ENCODE measurements at regions not wholly inside any gene's neighbourhood (a gene's known extent, or its start where the extent isn't known, plus 50 kb on each side); places are given as distances from the start of the nearest gene placed in this dataset.

DNA sequence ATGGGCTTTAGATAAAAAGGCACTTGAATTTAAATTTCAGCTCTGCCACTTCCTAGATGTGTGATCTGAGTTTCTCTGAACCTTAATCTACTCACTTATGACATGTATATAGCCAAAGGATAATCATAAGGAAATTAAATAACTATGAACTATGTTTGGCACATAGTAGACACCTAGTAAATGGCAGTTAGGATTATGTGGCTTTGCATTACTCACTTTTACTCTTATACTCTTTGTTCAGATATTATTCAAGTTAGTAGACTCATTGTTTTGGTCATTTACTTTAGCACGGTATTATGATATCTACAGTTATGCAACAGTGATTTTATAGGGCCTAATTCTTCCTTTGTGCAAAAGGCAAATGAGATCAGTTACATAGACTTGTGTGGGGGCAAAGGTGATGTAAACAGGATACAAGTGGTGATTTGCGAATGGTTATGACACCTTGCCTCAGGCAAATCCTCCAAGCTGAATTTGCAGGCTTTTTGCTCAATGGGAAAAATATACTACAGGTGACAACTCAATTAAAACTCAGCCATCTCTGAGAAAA, 297.2 kb upstream of the PBX1 start:
- TF ChIP-seq, protein P1, sequence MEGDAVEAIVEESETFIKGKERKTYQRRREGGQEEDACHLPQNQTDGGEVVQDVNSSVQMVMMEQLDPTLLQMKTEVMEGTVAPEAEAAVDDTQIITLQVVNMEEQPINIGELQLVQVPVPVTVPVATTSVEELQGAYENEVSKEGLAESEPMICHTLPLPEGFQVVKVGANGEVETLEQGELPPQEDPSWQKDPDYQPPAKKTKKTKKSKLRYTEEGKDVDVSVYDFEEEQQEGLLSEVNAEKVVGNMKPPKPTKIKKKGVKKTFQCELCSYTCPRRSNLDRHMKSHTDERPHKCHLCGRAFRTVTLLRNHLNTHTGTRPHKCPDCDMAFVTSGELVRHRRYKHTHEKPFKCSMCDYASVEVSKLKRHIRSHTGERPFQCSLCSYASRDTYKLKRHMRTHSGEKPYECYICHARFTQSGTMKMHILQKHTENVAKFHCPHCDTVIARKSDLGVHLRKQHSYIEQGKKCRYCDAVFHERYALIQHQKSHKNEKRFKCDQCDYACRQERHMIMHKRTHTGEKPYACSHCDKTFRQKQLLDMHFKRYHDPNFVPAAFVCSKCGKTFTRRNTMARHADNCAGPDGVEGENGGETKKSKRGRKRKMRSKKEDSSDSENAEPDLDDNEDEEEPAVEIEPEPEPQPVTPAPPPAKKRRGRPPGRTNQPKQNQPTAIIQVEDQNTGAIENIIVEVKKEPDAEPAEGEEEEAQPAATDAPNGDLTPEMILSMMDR (IDR thresholded peaks at IDR 0.05) = no peak
- no peak for TF ChIP-seq POLR2A (IDR thresholded peaks at IDR 0.05)
